HepG2 (cell line): ENCODE measurements at regions not wholly inside any gene's neighbourhood (a gene's known extent, or its start where the extent isn't known, plus 50 kb on each side); places are given as distances from the start of the nearest gene placed in this dataset.

ENCODE experiments used
- ATAC-seq: fragments of 200-7000 bp; cut with Tn5 transposase; 3 replicates; pipeline ENCODE4 v1.9.1; 2020; ENCODE audit warnings: mild to moderate bottlenecking, moderate library complexity
- BruUV-seq: library from RNA; stranded (reverse); fragments of 400-500 nt; replicated peaks from 2 replicates; lab custom pipeline; 2021; lab: Mats Ljungman, UMichigan
- CTCF ChIA-PET: fragments of 300-600 bp; formaldehyde crosslinking; extraction: SDS; loops from one replicate; lab custom pipeline; 2021; ENCODE audit warnings: low total read pairs, inconsistent platforms, low intra/inter-chr PET ratio; lab: Yijun Ruan, JAX
- POLR2A ChIA-PET: fragments of 350-600 bp; sonication (Branson Sonifier 250); formaldehyde crosslinking; loops from one replicate; lab custom pipeline; 2020; ENCODE audit warnings: antibody characterized with exemption, inconsistent platforms; lab: Yijun Ruan, JAX
- DNase-seq: peaks from one replicate; pipeline ENCODE4 v3.0.0-alpha.2; 2015; ENCODE audit warnings: low spot score
- FAIRE-seq: peaks from 3 replicates; lab custom pipeline; 2011; peaks lifted over from hg19 to GRCh38; lab: Jason Lieb, UNC
- H2AFZ ChIP-seq: one replicate; pipeline ENCODE4 v1.6.1; 2011; ENCODE audit warnings: low read length, inconsistent platforms
- H3K27ac ChIP-seq: fragments of 300-600 bp; 3 replicates; pipeline ENCODE4 v1.8.0; 2011; ENCODE audit warnings: mixed run types, mild to moderate bottlenecking, mixed read lengths, low read length, inconsistent platforms; ENCODE audit not compliant: insufficient read depth; ENCODE audit errors: extremely low read length
- H3K27me3 ChIP-seq, 2 experiments: fragments of 200-600 bp in 1 of 2; 2 replicates in 1 of 2; 3 replicates in 1 of 2; pipeline versions ENCODE4 v1.6.0 to v1.8.0; 2011; ENCODE audit warnings: low read length in 2 of 2, mild to moderate bottlenecking in 2 of 2, moderate library complexity in 2 of 2, inconsistent platforms in 1 of 2; ENCODE audit not compliant: insufficient read depth in 2 of 2, control insufficient read depth in 1 of 2
- H3K36me3 ChIP-seq, 2 experiments: fragments of 200-600 bp in 1 of 2; replicated peaks in 1 of 2; 2 replicates in 1 of 2; 3 replicates in 1 of 2; pipeline versions ENCODE4 v1.5.1 to v1.8.0; 2011; ENCODE audit warnings: low read length in 2 of 2, inconsistent platforms in 1 of 2; ENCODE audit not compliant: insufficient read depth in 2 of 2, control insufficient read depth in 1 of 2
- H3K4me1 ChIP-seq: 2 replicates; pipeline ENCODE4 v1.5.1; 2012; ENCODE audit warnings: low read length, inconsistent platforms; ENCODE audit not compliant: insufficient read depth
- H3K4me2 ChIP-seq: 2 replicates; pipeline ENCODE4 v1.6.0; 2011; ENCODE audit warnings: low read depth, low read length, inconsistent platforms
- H3K4me3 ChIP-seq, 3 experiments: fragments of 200-600 bp in 1 of 3; sonication (generic), shearing (Covaris generic) in 1 of 3; replicated peaks in 1 of 3; 2 replicates each; pipeline ENCODE4 v1.5.1; 2011 to 2016; ENCODE audit warnings: low read length in 3 of 3, inconsistent platforms in 2 of 3, low read depth in 2 of 3, mild to moderate bottlenecking in 2 of 3, control low read depth in 1 of 3, mixed read lengths in 1 of 3; ENCODE audit not compliant: insufficient read depth in 1 of 3
- H3K79me2 ChIP-seq: one replicate; pipeline ENCODE4 v1.6.1; 2011; ENCODE audit warnings: low read length, inconsistent platforms; ENCODE audit not compliant: insufficient read depth
- H3K9ac ChIP-seq: 2 replicates; pipeline ENCODE4 v1.6.0; 2011; ENCODE audit warnings: mild to moderate bottlenecking, low read depth, low read length, inconsistent platforms; ENCODE audit not compliant: insufficient read depth
- H3K9me3 ChIP-seq: 2 replicates; pipeline ENCODE4 v1.5.1; 2012; ENCODE audit warnings: mild to moderate bottlenecking, low read length
- H4K20me1 ChIP-seq: 2 replicates; pipeline ENCODE4 v1.6.0; 2011; ENCODE audit warnings: inconsistent platforms, mild to moderate bottlenecking, low read length, moderate library complexity; ENCODE audit not compliant: insufficient read depth
- ASH2L ChIP-seq: fragments of 300-600, 200-600 bp; sonication (generic); IDR thresholded peaks from 2 replicates; pipeline ENCODE4 v1.7.0; 2017; ENCODE audit warnings: low read depth, mild to moderate bottlenecking, moderate library complexity, mixed read lengths, low read length; ENCODE audit not compliant: insufficient read length
- GATA4 ChIP-seq: sonication (generic); IDR thresholded peaks from 2 replicates; pipeline ENCODE4 v1.6.1; 2016; ENCODE audit warnings: antibody characterized with exemption, low read depth, borderline replicate concordance
- HMG20B ChIP-seq: conservative IDR thresholded peaks from 2 replicates; pipeline ENCODE4 v1.6.1; 2016; ENCODE audit warnings: missing genetic modification reagents, missing compliant biosample characterization
- KLF15 ChIP-seq: sonication (generic); formaldehyde crosslinking; IDR thresholded peaks from 2 replicates; pipeline ENCODE4 v1.8.1; 2023; ENCODE audit warnings: borderline replicate concordance, mild to moderate bottlenecking, inconsistent platforms, missing genetic modification reagents, mixed read lengths
- NFIC ChIP-seq: IDR thresholded peaks from 2 replicates; pipeline ENCODE4 v1.6.1; 2012; ENCODE audit warnings: mild to moderate bottlenecking, low read length, inconsistent platforms
- SAP130 ChIP-seq: IDR thresholded peaks from 2 replicates; pipeline ENCODE4 v1.6.1; 2016; ENCODE audit warnings: low read depth
- TEAD3 ChIP-seq: optimal IDR thresholded peaks from 2 replicates; pipeline ENCODE3; 2016; ENCODE audit warnings: borderline replicate concordance
- ZEB1 ChIP-seq: IDR thresholded peaks from 2 replicates; pipeline ENCODE4 v1.6.1; 2012; ENCODE audit warnings: mild to moderate bottlenecking, low read depth, inconsistent platforms; ENCODE audit not compliant: insufficient replicate concordance
- ZNF143 ChIP-seq: sonication (generic); formaldehyde crosslinking; IDR thresholded peaks from 2 replicates; pipeline ENCODE4 v1.4.0; 2020; ENCODE audit warnings: missing genetic modification reagents
- WGBS: methylation state at CpG from one replicate; pipeline ENCODE4 v1.1.6; 2017; ENCODE audit warnings: low lambda C conversion rate; 5-methylcytosine and 5-hydroxymethylcytosine counted together
- in situ Hi-C: cut with HindIII; loops from 2 replicates; pipeline ENCODE4 v1.10.0; 2017; ENCODE audit warnings: low pct_unique_long_range_greater_than_20kb; ENCODE audit not compliant: extremely low pct_ligation_motif_present
- intact Hi-C: fragments of 100-400 bp; cut with micrococcal nuclease; formaldehyde crosslinking; loops from one replicate; pipeline ENCODE4 v1.10.0; 2022; ENCODE audit not compliant: unreplicated experiment
- TF ChIP-seq, protein P1 (sequence below): sonication (generic); formaldehyde crosslinking; IDR thresholded peaks from 2 replicates; pipeline ENCODE4 v1.4.0; 2020; ENCODE audit warnings: missing genetic modification reagents
- TF ChIP-seq, protein P2 (sequence below): sonication (generic); formaldehyde crosslinking; conservative IDR thresholded peaks from 2 replicates; pipeline ENCODE4 v1.4.0; 2020; ENCODE audit warnings: missing genetic modification reagents
- TF ChIP-seq, protein P3 (sequence below): sonication (generic); formaldehyde crosslinking; IDR thresholded peaks from 2 replicates; pipeline ENCODE4 v1.4.0; 2020; ENCODE audit warnings: mild to moderate bottlenecking, missing genetic modification reagents
- TF ChIP-seq, protein P4 (sequence below): sonication (generic); formaldehyde crosslinking; IDR thresholded peaks from 2 replicates; pipeline ENCODE4 v1.4.0; 2020; ENCODE audit warnings: missing genetic modification reagents
- TF ChIP-seq, protein P5 (sequence below): sonication (generic); formaldehyde crosslinking; IDR thresholded peaks from 2 replicates; pipeline ENCODE4 v1.8.1; 2023; ENCODE audit warnings: mild to moderate bottlenecking, inconsistent platforms, moderate library complexity, missing genetic modification reagents, borderline replicate concordance

DNA sequence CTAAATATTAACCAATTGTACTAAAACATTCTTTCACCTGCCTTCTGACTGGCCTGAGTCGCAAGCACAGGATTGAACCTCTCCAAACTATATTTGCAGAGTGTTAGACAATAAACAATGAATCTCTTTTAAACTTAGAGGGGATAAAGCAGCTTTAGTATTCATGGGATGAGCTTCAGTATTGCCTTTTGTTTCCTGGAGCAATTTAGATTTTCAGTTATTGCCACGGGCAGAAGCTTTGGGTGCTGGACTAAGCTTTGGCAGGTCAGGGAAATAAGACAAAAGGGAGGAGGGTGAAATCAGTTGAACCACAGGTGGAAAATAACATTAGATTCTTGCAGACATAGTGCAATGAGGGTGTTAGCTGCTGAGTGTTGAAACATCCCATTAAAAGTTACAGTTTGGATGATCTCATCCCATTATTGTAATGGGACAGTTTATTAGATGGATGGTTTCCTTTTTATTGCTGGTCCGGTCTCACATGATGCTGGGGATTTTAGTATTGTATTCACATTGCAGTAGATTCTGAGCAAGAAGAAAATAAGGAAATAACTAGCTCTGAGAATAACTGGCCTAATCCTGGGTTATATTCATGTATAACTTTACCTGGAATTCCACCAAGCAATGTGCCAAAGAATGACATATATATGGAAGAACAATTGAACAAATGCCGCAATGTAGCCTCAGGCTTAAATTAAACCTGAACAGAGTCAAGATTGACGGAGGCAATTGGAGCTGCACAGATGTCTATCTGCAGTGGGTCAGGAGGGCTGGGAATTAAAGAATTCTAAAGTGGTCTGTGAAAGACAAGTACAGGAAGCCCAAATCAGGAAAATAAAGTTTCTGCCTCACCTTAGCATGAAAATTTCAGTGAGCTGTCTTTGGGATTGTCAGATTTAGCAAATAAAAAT, 1092.8 kb upstream of the SEL1L start:
- CTCF ChIA-PET: no interaction called here
- in situ Hi-C loops: no loop called here
- intact Hi-C loops: no loop called here
- Histone ChIP-seq H3K4me3 (no peak overlapping the region), H3K36me3 (no peaks in the 10 kb centered on the region), H3K9ac (no peak overlapping the region), H3K27me3 (no peaks in the 10 kb centered on the region), H2AFZ (no peak overlapping the region), H3K4me2 (no peak overlapping the region), H3K79me2 (no peaks in the 10 kb centered on the region), H4K20me1 (no peaks in the 10 kb centered on the region), H3K27ac (no peak overlapping the region), H3K4me1 (no peaks in the 10 kb centered on the region), H3K9me3 (peaks cover 76% of the 10 kb centered on the region)
- no peak for DNase-seq
- WGBS: 20% methylated on average over 5 of the region's 5 CpGs
- no TSS peak for BruUV-seq
- POLR2A ChIA-PET: no interaction called here
- FAIRE-seq: no peak
- ATAC-seq: no peak
- TF ChIP-seq, protein P1, sequence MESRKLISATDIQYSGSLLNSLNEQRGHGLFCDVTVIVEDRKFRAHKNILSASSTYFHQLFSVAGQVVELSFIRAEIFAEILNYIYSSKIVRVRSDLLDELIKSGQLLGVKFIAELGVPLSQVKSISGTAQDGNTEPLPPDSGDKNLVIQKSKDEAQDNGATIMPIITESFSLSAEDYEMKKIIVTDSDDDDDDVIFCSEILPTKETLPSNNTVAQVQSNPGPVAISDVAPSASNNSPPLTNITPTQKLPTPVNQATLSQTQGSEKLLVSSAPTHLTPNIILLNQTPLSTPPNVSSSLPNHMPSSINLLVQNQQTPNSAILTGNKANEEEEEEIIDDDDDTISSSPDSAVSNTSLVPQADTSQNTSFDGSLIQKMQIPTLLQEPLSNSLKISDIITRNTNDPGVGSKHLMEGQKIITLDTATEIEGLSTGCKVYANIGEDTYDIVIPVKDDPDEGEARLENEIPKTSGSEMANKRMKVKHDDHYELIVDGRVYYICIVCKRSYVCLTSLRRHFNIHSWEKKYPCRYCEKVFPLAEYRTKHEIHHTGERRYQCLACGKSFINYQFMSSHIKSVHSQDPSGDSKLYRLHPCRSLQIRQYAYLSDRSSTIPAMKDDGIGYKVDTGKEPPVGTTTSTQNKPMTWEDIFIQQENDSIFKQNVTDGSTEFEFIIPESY (CRISPR knock-in tag): no peak
- TF ChIP-seq, protein P2, sequence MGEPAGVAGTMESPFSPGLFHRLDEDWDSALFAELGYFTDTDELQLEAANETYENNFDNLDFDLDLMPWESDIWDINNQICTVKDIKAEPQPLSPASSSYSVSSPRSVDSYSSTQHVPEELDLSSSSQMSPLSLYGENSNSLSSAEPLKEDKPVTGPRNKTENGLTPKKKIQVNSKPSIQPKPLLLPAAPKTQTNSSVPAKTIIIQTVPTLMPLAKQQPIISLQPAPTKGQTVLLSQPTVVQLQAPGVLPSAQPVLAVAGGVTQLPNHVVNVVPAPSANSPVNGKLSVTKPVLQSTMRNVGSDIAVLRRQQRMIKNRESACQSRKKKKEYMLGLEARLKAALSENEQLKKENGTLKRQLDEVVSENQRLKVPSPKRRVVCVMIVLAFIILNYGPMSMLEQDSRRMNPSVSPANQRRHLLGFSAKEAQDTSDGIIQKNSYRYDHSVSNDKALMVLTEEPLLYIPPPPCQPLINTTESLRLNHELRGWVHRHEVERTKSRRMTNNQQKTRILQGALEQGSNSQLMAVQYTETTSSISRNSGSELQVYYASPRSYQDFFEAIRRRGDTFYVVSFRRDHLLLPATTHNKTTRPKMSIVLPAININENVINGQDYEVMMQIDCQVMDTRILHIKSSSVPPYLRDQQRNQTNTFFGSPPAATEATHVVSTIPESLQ (CRISPR knock-in tag): no peak
- TF ChIP-seq KLF15 (CRISPR knock-in tag) (no peak), TEAD3 (CRISPR knock-in tag) (no peak), ASH2L (no peak), HMG20B (CRISPR knock-in tag) (no peak), ZEB1 (no peak), GATA4 (no peak), SAP130 (CRISPR knock-in tag) (no peak), ZNF143 (CRISPR knock-in tag) (no peak), NFIC (no peak)
- TF ChIP-seq, protein P3, sequence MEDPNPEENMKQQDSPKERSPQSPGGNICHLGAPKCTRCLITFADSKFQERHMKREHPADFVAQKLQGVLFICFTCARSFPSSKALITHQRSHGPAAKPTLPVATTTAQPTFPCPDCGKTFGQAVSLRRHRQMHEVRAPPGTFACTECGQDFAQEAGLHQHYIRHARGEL (CRISPR knock-in tag): no peak
- TF ChIP-seq, protein P4, sequence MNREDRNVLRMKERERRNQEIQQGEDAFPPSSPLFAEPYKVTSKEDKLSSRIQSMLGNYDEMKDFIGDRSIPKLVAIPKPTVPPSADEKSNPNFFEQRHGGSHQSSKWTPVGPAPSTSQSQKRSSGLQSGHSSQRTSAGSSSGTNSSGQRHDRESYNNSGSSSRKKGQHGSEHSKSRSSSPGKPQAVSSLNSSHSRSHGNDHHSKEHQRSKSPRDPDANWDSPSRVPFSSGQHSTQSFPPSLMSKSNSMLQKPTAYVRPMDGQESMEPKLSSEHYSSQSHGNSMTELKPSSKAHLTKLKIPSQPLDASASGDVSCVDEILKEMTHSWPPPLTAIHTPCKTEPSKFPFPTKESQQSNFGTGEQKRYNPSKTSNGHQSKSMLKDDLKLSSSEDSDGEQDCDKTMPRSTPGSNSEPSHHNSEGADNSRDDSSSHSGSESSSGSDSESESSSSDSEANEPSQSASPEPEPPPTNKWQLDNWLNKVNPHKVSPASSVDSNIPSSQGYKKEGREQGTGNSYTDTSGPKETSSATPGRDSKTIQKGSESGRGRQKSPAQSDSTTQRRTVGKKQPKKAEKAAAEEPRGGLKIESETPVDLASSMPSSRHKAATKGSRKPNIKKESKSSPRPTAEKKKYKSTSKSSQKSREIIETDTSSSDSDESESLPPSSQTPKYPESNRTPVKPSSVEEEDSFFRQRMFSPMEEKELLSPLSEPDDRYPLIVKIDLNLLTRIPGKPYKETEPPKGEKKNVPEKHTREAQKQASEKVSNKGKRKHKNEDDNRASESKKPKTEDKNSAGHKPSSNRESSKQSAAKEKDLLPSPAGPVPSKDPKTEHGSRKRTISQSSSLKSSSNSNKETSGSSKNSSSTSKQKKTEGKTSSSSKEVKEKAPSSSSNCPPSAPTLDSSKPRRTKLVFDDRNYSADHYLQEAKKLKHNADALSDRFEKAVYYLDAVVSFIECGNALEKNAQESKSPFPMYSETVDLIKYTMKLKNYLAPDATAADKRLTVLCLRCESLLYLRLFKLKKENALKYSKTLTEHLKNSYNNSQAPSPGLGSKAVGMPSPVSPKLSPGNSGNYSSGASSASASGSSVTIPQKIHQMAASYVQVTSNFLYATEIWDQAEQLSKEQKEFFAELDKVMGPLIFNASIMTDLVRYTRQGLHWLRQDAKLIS: no peak
- TF ChIP-seq, protein P5, sequence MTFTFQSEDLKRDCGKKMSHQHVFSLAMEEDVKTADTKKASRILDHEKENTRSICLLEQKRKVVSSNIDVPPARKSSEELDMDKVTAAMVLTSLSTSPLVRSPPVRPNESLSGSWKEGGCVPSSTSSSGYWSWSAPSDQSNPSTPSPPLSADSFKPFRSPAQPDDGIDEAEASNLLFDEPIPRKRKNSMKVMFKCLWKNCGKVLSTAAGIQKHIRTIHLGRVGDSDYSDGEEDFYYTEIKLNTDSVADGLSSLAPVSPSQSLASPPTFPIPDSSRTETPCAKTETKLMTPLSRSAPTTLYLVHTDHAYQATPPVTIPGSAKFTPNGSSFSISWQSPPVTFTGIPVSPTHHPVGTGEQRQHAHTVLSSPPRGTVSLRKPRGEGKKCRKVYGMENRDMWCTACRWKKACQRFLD: no peak
